Gastroesophageal sphincter (tissue), 4 donors: ENCODE measurements at regions not wholly inside any gene's neighbourhood (a gene's known extent, or its start where the extent isn't known, plus 50 kb on each side); places are given as distances from the start of the nearest gene placed in this dataset.

ENCODE experiments used
- ATAC-seq: fragments of 150-250 bp; one replicate; pipeline ENCODE4 v1.9.1; 2016; ENCODE audit warnings: mild to moderate bottlenecking, moderate library complexity
- H3K27ac ChIP-seq, 4 donors: fragments of 200-600 bp; sonication (generic) in 3 of 4; 1 replicate in 3 of 4; 2 replicates in 1 of 4; pipeline ENCODE4 v1.5.1; 2016 to 2019
- H3K27me3 ChIP-seq: fragments of 200-600 bp; sonication (generic); one replicate; pipeline ENCODE4 v1.5.1; 2019
- H3K36me3 ChIP-seq, 2 donors: fragments of 200-600 bp; sonication (generic); one replicate each; pipeline ENCODE4 v1.5.1; 2019; ENCODE audit warnings: control low read depth in 1 of 2
- H3K4me1 ChIP-seq, 3 donors: fragments of 200-600 bp; sonication (generic); 1 replicate in 2 of 3; 2 replicates in 1 of 3; pipeline ENCODE4 v1.5.1; 2016 to 2019; ENCODE audit warnings: control low read depth in 2 of 3
- H3K4me3 ChIP-seq, 2 donors: fragments of 200-600 bp; sonication (generic); one replicate each; pipeline ENCODE4 v1.5.1; 2019; ENCODE audit warnings: mild to moderate bottlenecking in 1 of 2, moderate library complexity in 1 of 2
- H3K9me3 ChIP-seq, 3 donors: fragments of 200-600 bp; sonication (generic); one replicate each; pipeline ENCODE4 v1.5.1; 2017 to 2019; ENCODE audit warnings: control low read depth in 2 of 3
- EP300 ChIP-seq: sonication (generic); formaldehyde crosslinking; IDR thresholded peaks from one replicate; pipeline ENCODE4 v1.6.1; 2017; ENCODE audit warnings: antibody characterized with exemption, mild to moderate bottlenecking
- POLR2A ChIP-seq, 2 donors: fragments of 450-650 bp; IDR thresholded peaks; one replicate each; pipeline ENCODE4 v1.6.1; 2017; ENCODE audit warnings: antibody characterized with exemption in 2 of 2, mild to moderate bottlenecking in 2 of 2, moderate library complexity in 1 of 2
- POLR2AphosphoS5 ChIP-seq: sonication (generic); formaldehyde crosslinking; IDR thresholded peaks from one replicate; pipeline ENCODE4 v1.6.1; 2017; ENCODE audit warnings: antibody characterized with exemption
- WGBS, 2 donors: methylation state at CpG; one replicate each; pipeline ENCODE4 v1.1.5; 2018; ENCODE audit warnings: low coverage in 1 of 2; 5-methylcytosine and 5-hydroxymethylcytosine counted together
- TF ChIP-seq, protein P1 (sequence below), 4 experiments: fragments of 200-600 bp in 2 of 4; fragments of 450-650 bp in 2 of 4; sonication (generic) in 1 of 4; IDR thresholded peaks; one replicate each; pipeline ENCODE4 v1.5.1; 2017 to 2019; ENCODE audit warnings: antibody characterized with exemption in 4 of 4, mild to moderate bottlenecking in 2 of 4, moderate library complexity in 2 of 4

DNA sequence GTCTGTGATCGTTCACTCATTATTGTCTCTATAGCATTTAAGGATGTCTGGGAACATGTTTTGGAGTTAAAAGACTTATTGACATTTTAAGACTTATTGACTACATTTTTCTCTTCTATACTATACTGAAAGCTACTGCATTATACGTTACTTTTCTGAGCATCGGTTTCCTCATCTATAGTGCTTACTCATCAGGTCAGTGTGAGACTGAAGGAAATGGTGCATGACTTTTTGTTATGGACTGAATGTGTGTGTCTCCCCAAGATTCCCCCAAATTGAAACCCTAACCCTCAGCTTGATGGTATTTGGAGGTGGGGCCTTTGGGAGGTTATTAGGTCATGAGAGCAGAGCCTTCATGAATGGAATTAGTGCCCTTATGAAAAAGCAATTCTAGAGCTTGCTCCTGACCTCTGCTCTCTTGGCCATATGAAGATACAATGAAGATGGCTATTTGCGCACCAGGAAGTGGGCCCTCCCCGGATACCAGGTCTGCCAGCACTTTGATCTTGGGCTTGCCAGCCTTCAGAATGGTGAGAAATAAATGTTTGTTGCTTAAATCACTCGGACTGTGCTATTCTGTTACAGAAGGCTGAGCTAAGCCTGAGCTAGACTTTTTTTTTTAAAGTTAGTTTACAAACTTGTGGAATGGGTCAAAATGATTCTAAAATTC is 243.7 kb upstream of the RREB1 start:
- Histone ChIP-seq H3K9me3 (no peaks in the 10 kb centered on the region), H3K27ac (no peak overlapping the region), H3K36me3 (no peaks in the 10 kb centered on the region), H3K4me1 (no peaks in the 10 kb centered on the region), H3K4me3 (no peak overlapping the region), H3K27me3 (peaks cover 5% of the 10 kb centered on the region)
- ATAC-seq = no peak
- TF ChIP-seq, protein P1, sequence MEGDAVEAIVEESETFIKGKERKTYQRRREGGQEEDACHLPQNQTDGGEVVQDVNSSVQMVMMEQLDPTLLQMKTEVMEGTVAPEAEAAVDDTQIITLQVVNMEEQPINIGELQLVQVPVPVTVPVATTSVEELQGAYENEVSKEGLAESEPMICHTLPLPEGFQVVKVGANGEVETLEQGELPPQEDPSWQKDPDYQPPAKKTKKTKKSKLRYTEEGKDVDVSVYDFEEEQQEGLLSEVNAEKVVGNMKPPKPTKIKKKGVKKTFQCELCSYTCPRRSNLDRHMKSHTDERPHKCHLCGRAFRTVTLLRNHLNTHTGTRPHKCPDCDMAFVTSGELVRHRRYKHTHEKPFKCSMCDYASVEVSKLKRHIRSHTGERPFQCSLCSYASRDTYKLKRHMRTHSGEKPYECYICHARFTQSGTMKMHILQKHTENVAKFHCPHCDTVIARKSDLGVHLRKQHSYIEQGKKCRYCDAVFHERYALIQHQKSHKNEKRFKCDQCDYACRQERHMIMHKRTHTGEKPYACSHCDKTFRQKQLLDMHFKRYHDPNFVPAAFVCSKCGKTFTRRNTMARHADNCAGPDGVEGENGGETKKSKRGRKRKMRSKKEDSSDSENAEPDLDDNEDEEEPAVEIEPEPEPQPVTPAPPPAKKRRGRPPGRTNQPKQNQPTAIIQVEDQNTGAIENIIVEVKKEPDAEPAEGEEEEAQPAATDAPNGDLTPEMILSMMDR (IDR thresholded peaks at IDR 0.05) = no peak
- TF ChIP-seq EP300 (no peak), POLR2AphosphoS5 (no peak), POLR2A (IDR thresholded peaks at IDR 0.05) (no peak)
- WGBS, 2 donors = 94 to 97% methylated on average over 3 to 6 of the region's 6 CpGs

DNA sequence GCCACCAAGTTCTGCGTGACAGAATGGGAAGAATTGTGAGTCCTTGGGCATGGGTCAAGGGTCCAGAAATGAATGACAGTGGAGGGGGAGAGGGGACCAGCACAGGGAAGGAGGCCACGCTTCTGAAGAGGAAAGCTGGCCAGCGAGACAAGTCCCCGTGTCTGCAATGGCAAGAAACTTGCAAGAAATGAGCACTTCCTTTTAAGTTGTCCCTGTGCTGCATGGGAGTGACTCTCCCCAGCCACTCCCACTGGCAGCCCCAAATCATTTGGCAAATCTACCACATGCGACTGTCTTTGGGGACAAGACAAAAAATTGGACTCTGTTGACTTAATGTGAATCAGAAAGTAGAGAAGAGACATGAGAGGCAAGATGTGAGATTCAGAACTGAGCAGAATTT is 242.2 kb upstream of the RREB1 start:
- ATAC-seq = no peak
- 81 to 88% methylated on average over 1 to 5 of the region's 5 CpGs for WGBS, 2 donors
- H3K27me3 ChIP-seq = peaks cover 5% of the 10 kb centered on the region
- TF ChIP-seq, protein P1 (IDR thresholded peaks at IDR 0.05) = no peak
- no peak for TF ChIP-seq POLR2A (IDR thresholded peaks at IDR 0.05)
- TF ChIP-seq EP300 = no peak
- TF ChIP-seq POLR2AphosphoS5 = no peak
- no peak overlapping the region for H3K27ac ChIP-seq
- H3K4me3 ChIP-seq = no peak overlapping the region
- no peaks in the 10 kb centered on the region for H3K36me3 ChIP-seq
- no peaks in the 10 kb centered on the region for H3K4me1 ChIP-seq
- H3K9me3 ChIP-seq = peaks cover 0 to 7% (median 0%) of the 10 kb centered on the region in 3 donors

DNA sequence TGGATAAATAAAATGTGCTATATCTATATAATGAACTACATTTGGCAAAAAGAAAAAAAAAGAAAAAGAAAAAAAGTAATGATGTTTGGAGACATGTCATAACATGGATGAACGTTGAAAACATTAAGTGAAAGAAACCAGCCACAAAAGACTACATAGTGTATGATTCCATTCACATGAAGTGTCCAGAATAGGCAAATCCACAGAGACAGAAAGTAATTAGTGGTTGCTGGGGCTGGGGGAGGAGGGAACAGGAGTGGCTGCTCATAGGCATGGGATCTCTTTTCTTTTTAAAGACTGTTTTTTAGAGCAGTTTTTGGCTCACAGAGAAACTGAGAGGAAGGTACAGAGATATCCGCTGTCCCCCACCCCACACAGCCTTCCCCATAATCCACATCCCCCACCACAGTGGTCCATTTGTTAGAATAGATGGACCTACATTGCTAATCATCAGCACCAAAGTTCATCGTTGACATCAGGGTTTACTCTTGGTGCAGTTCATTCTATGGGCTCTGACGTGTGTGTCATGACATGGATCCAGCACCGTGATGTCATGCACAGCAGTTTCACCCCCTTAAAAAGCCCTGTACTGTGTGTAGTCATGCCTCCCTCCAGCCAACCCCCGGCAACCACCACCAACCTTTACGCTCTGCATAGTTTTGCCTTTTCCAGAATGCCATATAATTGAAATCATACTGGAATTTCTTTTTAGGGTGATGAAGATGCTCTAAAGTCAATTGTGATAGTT is 240.9 kb upstream of the RREB1 start:
- ATAC-seq = no peak
- 18 to 77% methylated on average over 1 to 7 of the region's 7 CpGs for WGBS, 2 donors

DNA sequence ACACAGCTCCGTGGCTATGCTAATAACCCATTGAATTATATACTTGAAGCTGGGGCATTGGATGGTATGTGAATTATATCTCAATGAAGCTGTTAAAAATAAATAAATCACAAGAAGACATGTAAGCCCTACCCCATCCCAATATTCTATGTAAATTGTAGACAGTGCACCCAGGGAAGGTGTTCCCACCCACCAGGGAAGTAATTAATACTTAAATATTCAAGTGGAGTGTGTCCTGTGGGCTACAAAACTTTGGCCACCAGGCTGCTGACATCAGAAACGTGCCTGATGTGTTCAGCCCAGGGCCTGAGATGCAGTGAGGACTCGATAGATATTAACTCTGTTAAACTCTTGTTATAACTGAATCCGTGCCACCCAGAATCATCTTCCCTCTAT is 240.4 kb upstream of the RREB1 start:
- Histone ChIP-seq H3K9me3 (peaks cover 0 to 7% (median 0%) of the 10 kb centered on the region in 3 donors), H3K27me3 (peaks cover 3% of the 10 kb centered on the region), H3K36me3 (no peaks in the 10 kb centered on the region), H3K4me1 (no peaks in the 10 kb centered on the region), H3K27ac (no peak overlapping the region), H3K4me3 (no peak overlapping the region)
- TF ChIP-seq, protein P1 (IDR thresholded peaks at IDR 0.05) = no peak
- no peak for TF ChIP-seq POLR2A (IDR thresholded peaks at IDR 0.05)
- no peak for TF ChIP-seq POLR2AphosphoS5
- no peak for TF ChIP-seq EP300
- 89 to 91% methylated on average over 4 of the region's 4 CpGs for WGBS, 2 donors
- ATAC-seq = no peak

More for the DNA sequence above, 240.9 kb upstream of the RREB1 start:
- Histone ChIP-seq H3K27ac (no peak overlapping the region), H3K9me3 (peaks cover 0 to 7% (median 0%) of the 10 kb centered on the region in 3 donors), H3K27me3 (peaks cover 5% of the 10 kb centered on the region), H3K36me3 (no peaks in the 10 kb centered on the region), H3K4me1 (no peaks in the 10 kb centered on the region), H3K4me3 (no peak overlapping the region)
- no peak for TF ChIP-seq POLR2AphosphoS5

DNA sequence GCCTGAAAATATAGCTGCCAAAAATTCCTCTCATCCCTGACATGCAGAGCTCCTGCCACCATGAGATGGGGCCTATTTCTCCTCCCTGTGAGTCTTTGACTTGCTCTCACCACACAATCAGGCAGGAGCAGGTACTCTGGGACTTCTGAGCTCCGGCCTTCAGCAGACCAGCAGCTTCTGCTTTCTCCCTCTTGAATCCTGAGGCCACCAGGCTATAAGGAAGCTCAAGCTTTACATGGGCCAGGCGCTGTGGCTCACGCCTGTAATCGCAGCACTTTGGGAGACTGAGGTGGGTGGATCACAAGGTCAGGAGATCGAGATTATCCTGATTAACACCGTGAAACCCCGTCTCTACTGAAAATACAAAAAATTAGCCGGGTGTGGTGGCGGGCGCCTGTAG is 238.7 kb upstream of the RREB1 start:
- Histone ChIP-seq H3K4me1 (no peaks in the 10 kb centered on the region), H3K9me3 (peaks cover 0 to 7% (median 0%) of the 10 kb centered on the region in 3 donors), H3K4me3 (no peak overlapping the region), H3K27me3 (no peaks in the 10 kb centered on the region), H3K27ac (no peak overlapping the region), H3K36me3 (no peaks in the 10 kb centered on the region)
- WGBS, 2 donors = 80 to 90% methylated on average over 2 of the region's 10 CpGs
- ATAC-seq = no peak
- TF ChIP-seq, protein P1 (IDR thresholded peaks at IDR 0.05) = no peak
- TF ChIP-seq EP300 (no peak), POLR2A (IDR thresholded peaks at IDR 0.05) (no peak), POLR2AphosphoS5 (no peak)
